Peyer's patch (tissue), 4 donors: ENCODE measurements at regions not wholly inside any gene's neighbourhood (a gene's known extent, or its start where the extent isn't known, plus 50 kb on each side); places are given as distances from the start of the nearest gene placed in this dataset.

Experiments used
- CTCF ChIP-seq, 6 experiments: fragments of 450-650 bp in 4 of 6; fragments of 200-600 bp in 2 of 6; sonication (generic) in 1 of 6; IDR thresholded peaks; one replicate each; pipeline ENCODE4 v1.5.1; 2017 to 2019; ENCODE audit warnings: antibody characterized with exemption in 6 of 6, mild to moderate bottlenecking in 3 of 6, moderate library complexity in 1 of 6
- POLR2A ChIP-seq, 2 donors: fragments of 450-650 bp; IDR thresholded peaks; one replicate each; pipeline ENCODE4 v1.5.1; 2017; ENCODE audit warnings: antibody characterized with exemption in 2 of 2, mild to moderate bottlenecking in 2 of 2, moderate library complexity in 2 of 2

GRCh38 chr11:37896016-37896415 is 1298.0 kb upstream of the RAG2 start:
- TF ChIP-seq POLR2A (IDR thresholded peaks at IDR 0.05): no peak
- no peak for TF ChIP-seq CTCF (IDR thresholded peaks at IDR 0.05)
